Mucosa of gallbladder (tissue), 1 donor: ENCODE measurements at regions not wholly inside any gene's neighbourhood (a gene's known extent, or its start where the extent isn't known, plus 50 kb on each side); places are given as distances from the start of the nearest gene placed in this dataset.
"Not testable (repeated sequence)": the region's sequence is repeated elsewhere in the genome, so short reads cannot be mapped to it uniquely, and the experiment has no call there.

Experiments
- DNase-seq: peaks from one replicate; pipeline ENCODE4 v3.0.0-alpha.2; 2020; ENCODE audit warnings: low spot score
- donor health status: DM: no; HTN: no; CAD: no.

DNA sequence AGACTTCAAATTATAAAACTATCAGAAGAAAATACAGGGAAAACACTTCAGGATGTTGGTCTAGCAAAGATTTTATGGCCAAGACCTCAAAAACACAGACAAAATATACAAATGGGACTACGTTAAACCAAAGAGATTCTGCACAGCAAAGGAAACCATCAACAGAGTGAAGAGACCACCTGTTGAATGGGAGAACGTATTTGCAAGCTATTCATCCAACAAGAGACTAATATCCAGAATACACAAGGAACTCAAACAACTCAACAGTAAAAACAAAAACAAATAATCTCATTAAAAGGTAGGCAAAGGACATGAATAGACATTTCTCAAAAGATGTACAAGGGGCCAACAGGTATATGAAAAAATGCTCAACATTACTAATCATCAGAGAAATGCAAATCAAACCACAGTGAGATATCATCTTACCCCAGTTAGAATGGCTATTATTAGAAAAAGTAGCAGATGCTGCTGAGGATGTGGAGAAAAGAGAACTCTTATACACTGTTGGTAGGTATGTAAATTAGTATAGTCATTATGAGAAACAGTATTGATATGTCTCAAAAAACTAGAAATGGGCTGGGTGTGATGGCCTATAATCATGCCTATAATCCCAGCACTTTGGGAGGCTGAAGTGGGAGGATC lies 112.6 kb downstream of the LRIG2 start:
- no peak for DNase-seq

GRCh38 chr1:113190078-113190477 lies 117.1 kb downstream of the LRIG2 start:
- DNase-seq, result no peak

DNA sequence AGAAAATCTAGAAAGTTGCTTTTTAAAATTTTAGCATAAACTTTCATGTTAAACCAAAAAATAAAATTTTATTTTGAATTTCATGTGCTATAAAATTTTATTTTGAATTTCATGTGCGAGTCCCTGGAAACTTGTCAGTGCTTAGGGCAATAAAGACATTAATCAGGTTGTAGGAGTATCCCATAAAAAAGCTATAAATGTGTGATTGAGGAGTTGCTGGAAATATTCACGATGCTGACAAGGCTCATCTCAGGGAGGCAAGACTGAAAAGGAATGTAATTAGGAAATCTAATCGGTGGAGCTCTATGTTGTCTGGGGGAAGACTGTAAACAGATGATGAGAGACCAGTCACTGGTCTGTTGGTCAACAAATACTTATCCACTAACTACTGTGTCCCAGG lies 117.9 kb downstream of the LRIG2 start:
- DNase-seq, result no peak

DNA sequence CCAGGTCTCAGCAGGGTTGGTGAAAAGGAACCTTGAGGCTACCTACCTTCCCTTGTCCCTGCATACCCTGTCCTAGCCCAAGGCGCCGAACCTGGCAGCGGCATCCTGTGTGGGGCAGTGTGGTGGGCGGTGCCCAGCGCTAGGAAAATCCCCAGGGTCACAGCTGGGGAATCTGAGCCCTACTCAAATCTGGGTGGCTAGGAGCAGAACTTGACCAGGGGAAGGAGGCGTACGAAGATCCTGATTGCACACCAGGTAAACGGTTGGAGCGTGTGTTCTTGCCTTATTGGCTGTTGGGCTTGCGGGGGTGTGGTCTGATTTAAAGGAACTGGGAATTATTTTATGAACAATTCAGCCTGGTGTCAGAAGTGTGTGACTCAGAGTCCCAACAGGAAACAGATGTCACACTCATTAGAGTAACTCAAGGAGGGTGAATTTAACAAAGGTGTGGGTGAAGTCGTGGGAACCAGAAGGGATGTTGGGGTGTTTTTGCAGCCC lies 118.6 kb downstream of the LRIG2 start:
- no peak for DNase-seq

- DNase-seq, result no peak
These were observed 119.2 kb downstream of the LRIG2 start for GRCh38 chr1:113192242-113192641.

- DNase-seq, result no peak
These were observed 120.0 kb downstream of the LRIG2 start for GRCh38 chr1:113192980-113193379.

DNA sequence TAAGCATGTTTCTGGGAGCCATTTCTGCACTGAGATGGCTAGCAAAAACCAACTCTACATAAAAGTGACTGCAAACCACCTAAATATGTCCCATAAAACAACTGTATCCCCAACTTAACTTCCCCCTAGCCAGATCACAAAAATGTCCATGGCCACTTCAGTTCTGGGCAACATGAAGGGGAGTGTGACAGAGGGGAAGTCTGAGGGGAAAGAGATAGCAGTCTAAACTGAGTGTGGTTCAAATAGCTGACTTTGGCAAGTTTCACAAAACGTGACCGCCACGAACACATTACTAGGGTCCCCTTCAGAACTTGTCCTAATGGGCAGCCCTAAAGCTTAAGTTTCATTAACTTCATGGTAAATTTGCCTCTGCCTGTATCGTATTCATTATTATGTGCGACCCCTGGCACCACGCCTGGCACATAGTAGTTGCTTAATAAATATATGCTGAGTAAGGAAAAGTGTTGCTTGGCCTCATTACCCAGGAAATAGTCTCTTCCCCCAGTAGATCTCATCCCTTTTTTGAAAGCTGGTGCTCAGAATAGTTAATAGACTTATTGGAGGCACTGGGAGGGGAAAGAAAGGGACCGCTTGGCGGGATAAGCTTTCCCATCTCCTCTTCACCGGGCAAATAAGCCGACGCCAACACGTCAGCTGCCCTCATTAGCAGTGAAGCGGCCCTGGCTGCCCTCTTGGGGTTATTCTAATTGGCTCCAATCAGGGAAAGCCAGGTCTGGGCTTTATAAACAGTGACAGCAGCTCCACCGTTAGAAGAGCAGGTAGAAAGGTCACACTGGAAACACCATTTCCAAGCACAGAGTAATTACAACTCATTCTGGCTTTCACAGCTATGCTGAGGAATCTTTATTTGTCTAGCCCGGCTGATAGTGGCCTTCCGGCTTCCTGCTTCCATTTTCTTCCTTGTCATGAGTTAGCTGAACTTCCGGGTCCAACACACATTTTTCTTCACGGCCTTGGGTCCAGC lies 122.1 kb downstream of the LRIG2 start:
- DNase-seq, result no peak

DNA sequence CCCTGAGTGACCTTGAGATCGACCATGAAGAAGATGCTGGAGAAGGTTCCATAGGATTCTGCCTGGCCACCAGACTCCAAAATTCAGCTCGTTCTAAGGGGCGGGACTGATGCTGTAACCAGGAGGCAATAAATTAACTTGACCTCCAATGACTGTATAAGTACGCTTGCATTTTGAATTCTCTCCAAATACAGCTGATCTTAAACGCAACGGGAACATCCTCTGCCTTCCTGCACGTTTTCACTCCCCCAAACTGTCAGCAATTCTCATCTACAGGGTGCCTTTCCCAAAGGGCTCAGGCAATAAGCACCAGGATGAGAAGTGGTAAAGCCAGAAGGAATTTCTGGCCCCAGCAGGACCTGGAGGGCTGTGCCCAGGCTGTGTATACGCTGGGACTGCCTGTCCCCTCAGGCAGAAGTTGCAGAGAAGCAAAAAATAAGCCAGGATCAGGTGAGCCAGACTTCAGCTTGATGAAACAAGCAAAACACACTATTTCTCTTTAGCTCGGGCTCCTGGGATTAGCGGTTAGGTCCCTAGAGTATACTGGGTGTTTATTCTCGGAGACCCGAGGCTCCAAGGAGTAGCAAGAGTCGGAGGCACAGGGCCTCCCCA lies 124.8 kb downstream of the LRIG2 start:
- DNase-seq, result no peak

DNA sequence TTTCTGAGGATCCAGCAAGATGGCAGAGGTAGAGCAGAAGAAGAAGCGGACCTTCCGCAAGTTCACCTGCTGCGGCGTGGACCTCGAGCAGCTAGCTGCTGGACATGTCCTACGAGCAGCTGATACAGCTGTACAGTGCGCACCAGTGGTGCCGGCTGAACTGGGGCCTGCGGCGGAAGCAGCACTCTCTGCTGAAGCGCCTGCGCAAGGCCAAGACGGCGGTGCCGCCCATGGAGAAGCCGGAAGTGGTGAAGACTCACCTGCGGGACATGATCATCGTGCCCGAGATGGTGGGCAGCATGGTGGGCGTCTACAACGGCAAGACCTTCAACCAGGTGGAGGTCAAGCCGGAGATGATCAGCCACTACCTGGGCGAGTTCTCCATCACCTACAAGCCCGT lies 125.8 kb downstream of the LRIG2 start:
- no peak for DNase-seq

- no peak for DNase-seq
These were observed 126.9 kb downstream of the LRIG2 start for GRCh38 chr1:113199760-113200455.

- no peak for DNase-seq
These were observed 128.6 kb downstream of the LRIG2 start for GRCh38 chr1:113201560-113201959.

DNA sequence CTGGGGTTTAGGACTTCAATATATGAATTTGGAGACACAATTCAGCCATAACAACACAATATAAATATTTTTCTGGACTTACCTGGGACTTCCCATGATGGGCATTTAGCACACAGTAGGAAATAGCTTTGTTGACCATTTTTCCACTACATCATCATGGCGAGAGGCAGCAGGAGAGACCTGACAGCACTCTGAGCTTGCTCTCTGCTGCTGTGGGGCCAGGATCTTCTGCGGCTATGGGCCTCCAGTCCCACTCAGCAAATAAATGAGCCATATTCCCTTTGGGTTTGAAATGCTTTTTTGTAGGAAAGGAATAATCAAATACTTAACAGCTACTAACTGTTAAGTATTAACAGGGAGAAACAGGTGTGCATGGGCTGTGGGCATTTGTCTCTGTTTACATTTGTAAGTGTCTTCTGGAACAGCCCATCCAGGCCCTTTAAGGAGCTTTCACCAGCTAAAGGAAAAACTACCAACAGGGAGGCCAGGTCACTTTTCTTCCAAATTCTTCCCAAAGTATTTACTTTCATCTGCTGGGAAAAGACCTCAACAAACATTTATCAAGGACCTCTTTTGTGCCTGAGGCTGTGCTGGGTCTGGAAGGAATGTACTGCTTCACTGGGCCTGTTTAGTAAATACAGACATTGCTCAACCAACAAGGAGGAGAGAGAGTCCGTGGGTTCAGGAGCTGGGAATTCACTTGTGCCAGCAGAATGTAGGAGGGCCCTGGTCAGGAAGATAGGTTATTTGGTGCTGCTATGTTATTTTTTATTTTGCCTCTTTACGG lies 133.2 kb downstream of the LRIG2 start:
- no peak for DNase-seq

- DNase-seq, result no peak
These were observed 134.0 kb downstream of the LRIG2 start for GRCh38 chr1:113207019-113207418.

DNA sequence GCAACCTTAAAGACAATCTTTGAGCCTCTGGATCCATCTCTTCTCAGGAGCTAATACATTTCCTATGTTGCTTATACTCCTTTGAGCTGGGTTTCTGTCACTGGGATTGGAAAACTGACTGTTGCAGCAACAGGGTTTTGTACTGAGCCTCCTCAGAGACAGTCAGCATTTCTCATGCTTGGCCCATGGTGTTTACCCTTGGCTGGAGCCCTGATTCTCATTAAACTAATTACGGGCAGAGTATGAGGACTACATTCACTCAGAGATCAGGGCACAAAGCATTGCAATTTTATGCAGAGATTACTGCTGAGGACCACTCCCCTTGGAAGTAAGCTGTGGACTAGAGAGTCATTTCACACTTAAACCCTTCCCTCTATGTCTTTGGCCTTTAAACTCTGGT lies 134.5 kb downstream of the LRIG2 start:
- DNase-seq, result no peak

GRCh38 chr1:113208425-113208824 lies 135.4 kb downstream of the LRIG2 start:
- DNase-seq, result not testable (repeated sequence)

DNA sequence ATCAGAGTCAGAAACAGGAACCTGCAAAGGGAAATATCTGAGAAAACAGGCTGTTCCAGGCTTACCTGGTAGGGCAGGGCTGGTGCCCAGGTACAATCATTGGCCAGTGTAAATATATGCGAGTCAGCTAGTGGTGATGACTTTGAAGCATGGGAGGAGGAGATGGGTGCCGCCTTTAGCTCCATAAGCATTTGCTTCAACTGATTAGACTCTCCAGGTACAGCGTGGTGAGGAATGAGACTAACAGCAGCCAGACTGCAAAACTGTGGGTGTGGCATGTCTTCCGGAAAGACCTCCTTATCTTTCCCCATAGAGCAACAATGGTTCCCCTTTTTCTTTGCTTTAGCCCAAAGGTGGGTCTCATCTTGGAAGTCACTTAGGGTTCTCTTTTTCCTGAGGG lies 137.2 kb downstream of the LRIG2 start:
- peak; percentile 57 for DNase-seq

GRCh38 chr1:113211467-113211866 lies 138.5 kb downstream of the LRIG2 start:
- DNase-seq, result no peak

- DNase-seq, result no peak
These were observed 142.0 kb downstream of the LRIG2 start for GRCh38 chr1:113215015-113215414.

GRCh38 chr1:113216664-113217063 lies 143.7 kb downstream of the LRIG2 start:
- DNase-seq, result no peak

DNA sequence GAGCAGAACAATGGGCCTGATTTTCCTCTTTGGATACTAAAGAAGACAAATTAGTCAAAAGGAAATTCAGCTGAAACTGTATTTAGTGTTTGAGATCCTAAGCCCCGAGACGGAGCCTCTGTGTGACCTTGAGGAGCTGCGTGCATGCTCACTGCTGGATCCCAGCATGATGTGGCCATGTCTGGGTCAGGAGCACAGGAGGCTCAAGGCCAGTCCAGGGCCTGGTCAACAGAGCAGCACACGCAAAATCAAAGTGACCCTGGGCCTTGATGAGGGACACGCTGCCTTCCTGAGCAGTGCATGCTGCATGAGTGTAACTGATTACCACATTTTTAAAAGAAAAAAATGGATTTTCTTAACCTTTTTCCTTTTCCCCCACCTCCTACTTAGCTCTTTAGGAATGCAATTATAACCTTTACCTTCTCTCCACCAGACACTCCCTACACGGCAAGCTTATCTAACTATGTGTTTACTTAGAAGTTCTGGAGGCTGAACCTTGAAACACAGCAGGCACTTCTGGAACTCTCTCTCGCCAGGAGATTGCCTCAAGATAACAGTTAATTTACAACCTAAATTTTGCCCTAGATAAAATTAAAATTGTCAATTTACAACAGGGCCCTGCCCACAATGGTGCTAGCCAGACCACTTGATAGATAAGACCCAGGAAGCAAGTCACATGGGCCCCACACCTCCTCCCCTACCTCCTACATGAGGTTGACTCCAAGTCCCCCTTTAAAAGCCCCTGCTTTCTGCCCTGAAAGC lies 144.6 kb downstream of the LRIG2 start:
- peak; percentile 36 for DNase-seq
